ENCODE measurements at regions not wholly inside any gene's neighbourhood (a gene's known extent, or its start where the extent isn't known, plus 50 kb on each side); places are given as distances from the start of the nearest gene placed in this dataset.

- FAIRE-seq: no peak
Measured at GRCh38 chr13:83325125-83325853, 557.0 kb downstream of the SLITRK1 start.

DNA sequence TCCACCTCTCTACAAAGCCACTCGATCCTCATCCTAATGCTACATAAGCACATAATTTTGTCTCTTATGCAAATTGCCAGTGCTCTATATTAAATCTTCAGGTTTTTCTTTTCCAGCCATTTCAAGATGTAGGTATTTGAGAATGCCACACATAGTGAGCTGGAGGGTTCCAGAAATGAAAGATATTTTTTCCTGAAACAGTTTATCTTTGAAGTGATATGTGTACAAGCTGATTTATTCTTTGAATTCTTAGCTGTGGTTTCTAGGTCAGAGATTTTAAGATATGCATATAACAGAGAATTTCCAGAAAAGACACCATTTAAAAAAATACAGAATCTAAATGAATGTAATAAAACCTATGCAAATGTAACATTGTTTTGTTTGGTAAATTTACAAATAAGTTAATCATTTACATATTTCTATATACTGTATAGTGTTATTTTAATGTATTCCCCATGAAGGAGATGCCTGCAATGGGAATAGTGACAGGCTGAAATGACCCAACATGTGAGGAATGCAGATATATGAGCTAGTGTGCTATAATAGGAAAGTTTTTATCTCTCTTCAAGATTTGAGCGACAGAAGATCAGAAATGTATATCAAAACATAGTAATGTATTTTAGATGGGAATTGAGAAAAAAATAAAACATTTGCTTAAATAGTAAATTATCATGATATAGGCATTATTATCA, 570.2 kb downstream of the SLITRK1 start:
- FAIRE-seq: no peak

- no peak for FAIRE-seq
Measured at GRCh38 chr13:83298617-83299016, 583.7 kb downstream of the SLITRK1 start.

DNA sequence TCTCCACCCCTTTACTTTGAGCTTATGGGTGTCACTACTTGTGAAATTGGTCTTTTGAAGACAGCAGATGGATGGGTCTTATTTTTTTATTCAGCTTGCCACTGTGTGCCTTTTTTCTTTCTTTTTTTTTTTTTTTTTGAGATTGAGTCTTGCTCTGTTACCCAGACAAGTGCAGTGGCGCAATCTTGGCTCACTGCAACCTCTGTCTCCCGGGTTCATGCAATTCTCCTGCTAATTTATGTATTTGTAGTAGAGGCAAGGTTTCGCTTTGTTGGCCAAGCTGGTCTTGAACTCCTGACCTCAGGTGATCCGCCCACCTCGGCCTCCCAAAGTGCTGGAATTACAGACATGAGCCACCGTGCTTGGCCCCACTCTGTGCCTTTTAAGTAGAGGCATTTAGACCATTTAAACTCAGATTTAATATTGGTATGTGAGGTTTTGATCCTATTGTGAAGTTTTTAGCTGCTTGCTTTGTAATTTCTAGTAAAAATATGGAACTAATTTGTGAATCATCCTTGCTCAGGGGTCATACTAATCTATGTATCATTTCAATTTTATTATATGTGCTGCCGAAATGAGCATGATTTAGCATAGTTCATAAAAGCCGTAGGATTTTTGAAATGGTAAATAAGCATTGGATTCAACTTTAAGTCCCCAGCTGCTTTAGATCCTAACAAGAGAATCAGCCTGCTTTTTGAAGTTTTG, 584.5 kb downstream of the SLITRK1 start:
- FAIRE-seq: no peak

DNA sequence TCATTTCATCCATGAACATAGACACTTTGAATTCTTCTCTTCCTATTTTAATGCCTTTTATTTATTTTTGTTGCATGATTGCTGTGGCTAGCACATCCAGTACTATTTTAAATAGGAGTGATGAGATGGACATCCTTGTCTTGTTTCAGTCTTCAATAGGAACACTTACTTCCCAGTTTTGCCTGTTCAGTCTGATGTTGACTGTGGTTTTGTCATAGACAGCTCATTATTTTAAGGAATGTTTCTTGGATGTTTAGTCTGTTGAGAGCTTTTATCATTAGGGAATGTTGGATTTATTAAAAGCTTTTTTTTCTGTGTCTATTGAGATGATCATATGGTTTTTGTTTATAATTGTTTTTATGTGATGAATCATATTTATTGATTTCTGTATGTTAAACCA, 586.6 kb downstream of the SLITRK1 start:
- FAIRE-seq: no peak

- no peak for FAIRE-seq
Measured at GRCh38 chr13:83286737-83287136, 595.5 kb downstream of the SLITRK1 start.

DNA sequence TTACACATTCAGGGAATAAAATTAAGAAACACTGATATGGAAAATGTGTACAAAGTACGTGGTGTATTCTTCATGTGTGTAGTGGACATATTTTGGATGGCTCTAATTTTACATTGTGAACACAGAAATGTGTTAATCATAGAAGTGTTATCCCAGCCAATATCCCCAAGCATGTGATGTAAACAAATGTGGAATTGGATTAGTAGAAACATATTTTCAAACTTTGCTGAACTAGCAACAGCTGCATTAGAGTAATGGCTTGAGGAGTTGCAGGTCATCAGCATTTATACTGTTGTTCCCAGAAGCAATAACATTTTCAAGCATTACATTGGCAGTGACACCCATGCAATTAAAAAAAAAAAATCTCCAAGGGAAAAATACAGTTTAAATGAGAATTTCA, 600.6 kb downstream of the SLITRK1 start:
- FAIRE-seq: no peak

DNA sequence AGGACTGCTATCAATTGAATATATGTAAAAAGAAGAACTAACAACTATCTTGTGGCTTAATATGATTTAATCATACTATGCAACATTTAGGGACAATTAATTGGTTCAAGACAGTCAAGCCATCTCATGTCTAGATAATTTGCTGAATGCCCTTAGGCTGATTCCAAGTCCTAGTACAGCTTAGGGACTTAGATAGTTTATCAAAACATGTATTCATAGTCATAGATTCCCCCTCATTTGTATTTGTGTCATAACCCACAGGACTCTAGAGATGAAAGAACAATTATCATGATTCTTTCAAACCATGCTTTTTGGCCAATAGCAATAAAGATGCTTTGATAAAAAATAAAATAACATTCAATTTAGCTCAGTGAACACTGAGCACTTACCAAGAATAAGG, 607.6 kb downstream of the SLITRK1 start:
- FAIRE-seq: no peak

GRCh38 chr13:83272652-83273240, 609.5 kb downstream of the SLITRK1 start:
- FAIRE-seq: no peak

DNA sequence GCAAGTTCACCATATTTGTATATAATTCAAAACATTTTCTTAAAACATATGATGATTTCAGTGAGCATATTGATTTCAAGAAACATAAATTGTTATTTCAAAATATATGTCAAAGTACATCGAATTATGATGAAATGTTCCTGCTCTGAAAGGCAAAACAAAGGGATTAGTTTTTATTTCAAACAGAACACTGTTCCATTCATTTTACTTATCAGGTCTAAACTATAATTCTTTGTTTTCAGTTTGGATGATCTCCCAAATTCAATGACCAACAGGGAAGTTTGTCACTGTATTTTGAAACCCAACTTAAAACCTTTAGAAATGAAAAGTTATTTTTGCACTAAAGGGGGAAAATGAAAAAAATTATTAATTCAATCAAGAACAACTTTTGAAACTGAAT, 610.2 kb downstream of the SLITRK1 start:
- FAIRE-seq: no peak

- no peak for FAIRE-seq
Measured at GRCh38 chr13:83265279-83265678, 617.0 kb downstream of the SLITRK1 start.

- FAIRE-seq: no peak
Measured at GRCh38 chr13:83248751-83249150, 633.5 kb downstream of the SLITRK1 start.

GRCh38 chr13:83232626-83233025, 649.6 kb downstream of the SLITRK1 start:
- FAIRE-seq: no peak

- no peak for FAIRE-seq
Measured at GRCh38 chr13:83229574-83230305, 652.5 kb downstream of the SLITRK1 start.

GRCh38 chr13:83223546-83223945, 658.7 kb downstream of the SLITRK1 start:
- FAIRE-seq: no peak

DNA sequence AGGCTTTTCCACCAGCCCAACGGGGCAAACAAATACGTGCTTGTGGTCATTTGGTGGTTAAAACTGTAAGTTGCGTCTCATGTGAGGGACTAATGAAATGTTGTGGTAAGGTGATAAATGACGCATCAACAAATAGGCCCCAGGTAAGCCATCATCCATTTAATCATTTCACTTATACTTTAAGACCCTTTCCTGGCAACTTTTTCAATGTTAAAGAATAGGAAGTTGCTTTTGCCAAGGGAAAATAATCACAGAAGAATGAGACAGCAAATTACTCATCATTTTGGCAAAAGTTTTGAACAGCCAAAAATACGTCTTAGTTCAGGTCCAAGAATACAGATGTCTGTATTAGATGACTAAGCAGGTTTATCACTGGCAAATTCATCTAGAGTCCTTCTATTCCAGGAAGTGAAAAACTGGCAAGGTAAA, 660.4 kb downstream of the SLITRK1 start:
- FAIRE-seq: no peak

- no peak for FAIRE-seq
Measured at GRCh38 chr13:83221256-83221655, 661.0 kb downstream of the SLITRK1 start.

- no peak for FAIRE-seq
Measured at GRCh38 chr13:83220241-83220640, 662.0 kb downstream of the SLITRK1 start.

DNA sequence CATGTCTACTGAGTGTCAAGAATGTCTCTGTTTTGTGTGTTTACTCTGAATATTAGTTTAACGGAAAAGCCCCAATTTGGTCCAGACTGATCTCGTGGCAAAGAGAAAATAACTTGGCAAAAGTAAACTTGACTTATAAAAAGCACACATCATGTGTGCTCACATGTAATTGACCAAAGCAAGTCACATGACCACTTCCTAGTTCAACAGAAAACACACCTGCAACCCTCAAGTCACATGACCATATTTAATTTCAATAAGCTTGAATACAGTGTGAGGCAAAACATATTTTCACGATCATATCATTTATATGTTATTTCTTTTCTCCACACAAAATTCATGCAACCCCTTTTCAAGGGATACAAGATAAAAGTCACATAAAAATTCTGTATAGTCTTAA, 662.4 kb downstream of the SLITRK1 start:
- FAIRE-seq: no peak

GRCh38 chr13:83216479-83217245, 665.6 kb downstream of the SLITRK1 start:
- FAIRE-seq: no peak

DNA sequence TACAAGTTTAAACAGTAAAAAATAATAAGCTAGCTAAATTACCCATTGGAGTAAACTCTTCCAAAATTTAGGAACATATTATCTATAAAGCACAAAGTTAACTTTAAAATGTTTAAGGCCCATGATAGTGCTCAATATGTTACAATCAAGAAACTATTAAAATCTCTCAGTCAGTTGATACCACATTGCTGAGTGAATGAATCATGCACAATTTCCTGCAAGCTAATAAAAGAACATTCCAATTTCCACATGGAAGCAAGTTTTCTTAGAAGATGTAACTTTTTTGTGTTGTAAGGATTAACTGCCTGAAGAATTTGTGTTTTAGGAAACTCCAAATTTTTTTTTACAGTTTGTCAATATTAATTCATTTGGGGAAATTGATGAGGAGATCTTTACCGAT, 666.6 kb downstream of the SLITRK1 start:
- no peak for FAIRE-seq

GRCh38 chr13:83214452-83214851, 667.8 kb downstream of the SLITRK1 start:
- FAIRE-seq: no peak
